ENCODE measurements at regions not wholly inside any gene's neighbourhood (a gene's known extent, or its start where the extent isn't known, plus 50 kb on each side); places are given as distances from the start of the nearest gene placed in this dataset.

DNA sequence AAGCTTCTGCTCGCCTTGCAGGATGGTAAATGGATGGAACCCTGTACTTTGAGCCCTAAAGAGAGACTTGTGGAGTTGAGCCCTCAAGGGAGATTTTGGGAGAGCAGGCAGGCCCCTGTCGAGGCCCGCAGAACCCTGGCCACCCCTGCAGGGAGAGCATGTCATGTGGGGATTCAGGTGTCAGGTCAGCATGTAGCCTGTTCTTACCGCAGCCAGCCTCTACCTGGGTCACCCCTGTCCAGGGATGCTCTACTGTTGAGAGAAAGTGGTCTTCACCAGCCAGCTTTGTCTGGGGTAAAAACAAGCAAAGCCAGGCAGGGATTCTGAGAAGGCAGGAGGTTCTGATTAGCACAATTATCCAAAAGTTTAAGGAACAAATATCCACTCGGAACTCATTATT, 55.6 kb upstream of the PROKR2 start:
- Histone ChIP-seq H3F3A (ENCODE audit: low read depth) (no peaks in the 10 kb centered on the region), H3K79me2 (ENCODE audit: insufficient read depth, low read length) (no peaks in the 10 kb centered on the region), H3K4me3 (ENCODE audit: low read length, poor library complexity, severe bottlenecking) (no peak overlapping the region), H2AFZ (ENCODE audit: low read length) (no peak overlapping the region), H3K9me3 (ENCODE audit: insufficient read depth, low read depth, low read length) (0 out of 2 replicates have a peak, but pooled peaks cover under 1% of the 10 kb centered on the region), H3K4me1 (ENCODE audit: insufficient read depth, low read length, poor library complexity, severe bottlenecking) (no peaks in the 10 kb centered on the region), H3K9ac (ENCODE audit: low read depth, low read length, poor library complexity, severe bottlenecking) (no peak overlapping the region), H4K20me1 (ENCODE audit: insufficient read depth, low read length, poor library complexity, severe bottlenecking) (no peaks in the 10 kb centered on the region), H3K4me2 (ENCODE audit: low read depth, low read length, poor library complexity, severe bottlenecking) (no peak overlapping the region), H3K36me3 (ENCODE audit: insufficient read depth, low read length) (no peaks in the 10 kb centered on the region), H3K9me2 (replicated peaks; ENCODE audit: low read depth, low read length) (no peaks in the 10 kb centered on the region), H3K27me3 (ENCODE audit: insufficient read depth, low read length, poor library complexity, severe bottlenecking) (no peaks in the 10 kb centered on the region)
- no peak for TF ChIP-seq EZH2phosphoT487 (IDR thresholded peaks at IDR 0.05; ENCODE audit: borderline replicate concordance)
- TF ChIP-seq, protein P1, sequence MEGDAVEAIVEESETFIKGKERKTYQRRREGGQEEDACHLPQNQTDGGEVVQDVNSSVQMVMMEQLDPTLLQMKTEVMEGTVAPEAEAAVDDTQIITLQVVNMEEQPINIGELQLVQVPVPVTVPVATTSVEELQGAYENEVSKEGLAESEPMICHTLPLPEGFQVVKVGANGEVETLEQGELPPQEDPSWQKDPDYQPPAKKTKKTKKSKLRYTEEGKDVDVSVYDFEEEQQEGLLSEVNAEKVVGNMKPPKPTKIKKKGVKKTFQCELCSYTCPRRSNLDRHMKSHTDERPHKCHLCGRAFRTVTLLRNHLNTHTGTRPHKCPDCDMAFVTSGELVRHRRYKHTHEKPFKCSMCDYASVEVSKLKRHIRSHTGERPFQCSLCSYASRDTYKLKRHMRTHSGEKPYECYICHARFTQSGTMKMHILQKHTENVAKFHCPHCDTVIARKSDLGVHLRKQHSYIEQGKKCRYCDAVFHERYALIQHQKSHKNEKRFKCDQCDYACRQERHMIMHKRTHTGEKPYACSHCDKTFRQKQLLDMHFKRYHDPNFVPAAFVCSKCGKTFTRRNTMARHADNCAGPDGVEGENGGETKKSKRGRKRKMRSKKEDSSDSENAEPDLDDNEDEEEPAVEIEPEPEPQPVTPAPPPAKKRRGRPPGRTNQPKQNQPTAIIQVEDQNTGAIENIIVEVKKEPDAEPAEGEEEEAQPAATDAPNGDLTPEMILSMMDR (conservative IDR thresholded peaks at IDR 0.05; ENCODE audit: low read length): no peak

DNA sequence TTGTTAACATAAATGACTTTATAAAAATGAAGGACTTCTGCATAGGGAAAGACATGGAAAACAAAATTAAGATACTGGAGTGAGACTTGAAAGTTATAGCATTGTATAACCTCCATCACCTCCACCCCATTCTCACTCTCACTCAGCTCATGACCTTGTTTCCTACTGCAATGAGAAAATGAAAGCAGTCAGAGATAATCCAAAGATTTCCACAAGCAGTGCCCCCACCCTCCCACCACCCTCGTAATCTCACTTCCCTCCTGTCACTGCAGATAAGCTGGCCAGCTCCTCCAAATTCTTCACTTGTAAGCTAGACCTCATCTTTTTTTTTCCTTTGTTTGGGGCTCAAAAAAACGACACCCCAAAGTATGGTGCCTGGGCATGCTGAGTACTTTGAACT, 52.9 kb upstream of the PROKR2 start:
- 0 out of 2 replicates have a peak, but pooled peaks cover 2% of the 10 kb centered on the region for H3K9me3 ChIP-seq (ENCODE audit: insufficient read depth, low read depth, low read length)
- H3K4me1 ChIP-seq (ENCODE audit: insufficient read depth, low read length, poor library complexity, severe bottlenecking): no peaks in the 10 kb centered on the region
- H4K20me1 ChIP-seq (ENCODE audit: insufficient read depth, low read length, poor library complexity, severe bottlenecking): no peaks in the 10 kb centered on the region
- no peak overlapping the region for H3K4me3 ChIP-seq (ENCODE audit: low read length, poor library complexity, severe bottlenecking)
- no peaks in the 10 kb centered on the region for H3K36me3 ChIP-seq (ENCODE audit: insufficient read depth, low read length)
- no peaks in the 10 kb centered on the region for H3F3A ChIP-seq (ENCODE audit: low read depth)
- no peaks in the 10 kb centered on the region for H3K79me2 ChIP-seq (ENCODE audit: insufficient read depth, low read length)
- TF ChIP-seq EZH2phosphoT487 (IDR thresholded peaks at IDR 0.05; ENCODE audit: borderline replicate concordance): no peak
- TF ChIP-seq, protein P1 (conservative IDR thresholded peaks at IDR 0.05; ENCODE audit: low read length): no peak
- no peak overlapping the region for H3K9ac ChIP-seq (ENCODE audit: low read depth, low read length, poor library complexity, severe bottlenecking)
- H3K4me2 ChIP-seq (ENCODE audit: low read depth, low read length, poor library complexity, severe bottlenecking): no peak overlapping the region
- no peaks in the 10 kb centered on the region for H3K27me3 ChIP-seq (ENCODE audit: insufficient read depth, low read length, poor library complexity, severe bottlenecking)
- H3K9me2 ChIP-seq (replicated peaks; ENCODE audit: low read depth, low read length): no peaks in the 10 kb centered on the region
- H2AFZ ChIP-seq (ENCODE audit: low read length): no peak overlapping the region
